Limb (tissue), 2 donors: ENCODE measurements at regions not wholly inside any gene's neighbourhood (a gene's known extent, or its start where the extent isn't known, plus 50 kb on each side); places are given as distances from the start of the nearest gene placed in this dataset.
A peak's percentile ranks its signal among the peaks of the same experiment; 100 is the strongest.

Experiments used
- DNase-seq, 2 donors: peaks; one replicate each; pipeline ENCODE4 v3.0.0-alpha.2; 2016; ENCODE audit errors: extremely low spot score in 2 of 2

- DNase-seq, result no peak
Observed at GRCh38 chr12:105839629-105840127, 299.1 kb downstream of the NUAK1 start.

GRCh38 chr12:105840384-105840783, 298.4 kb downstream of the NUAK1 start:
- DNase-seq, result no peak

- no peak for DNase-seq
Observed at GRCh38 chr12:105841840-105842239, 296.9 kb downstream of the NUAK1 start.

GRCh38 chr12:105843561-105843960, 295.2 kb downstream of the NUAK1 start:
- no peak for DNase-seq

- peak; percentile 47 to 63 for DNase-seq
Observed at GRCh38 chr12:105843986-105844760, 294.6 kb downstream of the NUAK1 start.

- no peak for DNase-seq
Observed at GRCh38 chr12:105846331-105846730, 292.4 kb downstream of the NUAK1 start.

DNA sequence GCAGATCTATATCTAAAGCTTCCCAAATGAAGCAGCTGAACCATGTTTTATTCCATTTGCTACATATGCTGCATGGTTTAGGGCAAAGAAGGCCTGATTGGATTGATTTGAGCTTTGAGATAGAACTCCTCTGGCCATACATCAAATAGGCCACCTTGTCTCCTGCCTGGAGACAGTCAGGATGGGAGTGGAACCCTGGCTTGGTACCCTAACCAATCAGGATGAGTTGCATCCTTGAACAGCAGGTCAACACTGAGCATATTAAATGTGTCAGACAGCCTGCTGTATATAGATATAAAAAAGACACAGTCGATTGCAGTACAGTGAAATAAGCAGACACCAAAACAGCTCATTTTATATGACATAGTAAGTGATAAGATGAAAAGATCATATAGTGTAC, 291.7 kb downstream of the NUAK1 start:
- DNase-seq, result no peak

GRCh38 chr12:105848286-105848685, 290.5 kb downstream of the NUAK1 start:
- no peak for DNase-seq

DNA sequence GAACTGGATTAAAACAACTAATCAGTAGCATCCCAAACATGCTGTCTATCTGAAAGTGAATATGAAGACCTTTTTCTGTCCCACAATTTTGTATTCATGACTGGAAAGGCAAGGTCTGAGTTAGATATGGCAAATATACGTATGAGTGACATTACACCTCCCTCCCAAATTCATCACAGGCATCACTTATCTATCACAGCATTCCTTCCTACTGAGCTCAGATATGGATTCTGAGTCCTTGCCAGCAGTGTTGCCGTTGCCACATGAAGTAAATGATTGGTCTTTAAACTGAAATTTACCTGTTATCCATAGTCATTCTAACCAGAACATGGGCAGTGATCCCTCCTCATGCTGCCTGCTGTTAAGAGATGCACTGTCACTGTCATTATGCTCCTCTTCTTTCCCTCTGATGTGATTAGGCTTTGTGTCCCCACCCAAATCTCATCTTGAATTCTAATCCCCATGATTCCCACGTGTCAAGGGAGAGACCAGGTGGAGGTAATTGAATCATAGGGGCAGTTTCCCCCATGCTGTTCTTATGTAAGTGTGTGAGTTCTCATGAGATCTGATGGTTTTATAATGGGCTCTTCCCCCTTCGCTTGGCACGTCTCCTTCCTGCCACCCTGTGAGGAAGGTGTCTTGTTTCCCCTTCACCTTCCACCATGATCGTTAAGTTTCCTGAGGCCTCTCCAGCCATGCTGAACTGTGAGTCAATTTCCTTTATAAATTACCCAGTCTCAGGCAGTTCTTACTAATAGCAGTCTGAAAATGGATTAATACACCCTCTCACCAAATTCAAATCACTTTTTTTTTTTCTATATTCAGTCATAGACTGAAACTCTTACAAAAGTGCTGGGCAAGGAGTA, 288.4 kb downstream of the NUAK1 start:
- no peak for DNase-seq

- no peak for DNase-seq
Observed at GRCh38 chr12:105852496-105852895, 286.3 kb downstream of the NUAK1 start.

- DNase-seq, result no peak
Observed at GRCh38 chr12:105852951-105853350, 285.8 kb downstream of the NUAK1 start.

DNA sequence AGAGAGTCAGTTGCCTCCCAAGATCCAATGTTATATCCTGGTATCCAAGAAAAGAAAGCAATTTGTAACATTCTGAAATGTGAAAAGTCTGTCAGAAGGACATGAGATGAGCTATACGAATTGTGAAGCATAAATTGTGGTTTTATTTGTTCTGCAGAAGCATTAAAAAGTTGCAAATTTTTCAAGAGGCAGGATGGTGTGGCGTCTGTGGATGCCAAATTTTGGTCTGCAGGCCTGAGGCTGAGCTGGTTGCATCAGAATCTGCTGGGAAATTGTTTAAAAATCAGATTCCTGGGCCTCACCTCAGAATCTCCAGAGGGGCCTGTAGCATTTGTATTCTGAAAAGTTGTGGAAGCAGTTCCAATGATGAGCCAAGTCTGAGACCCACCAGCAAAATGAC, 284.7 kb downstream of the NUAK1 start:
- no peak for DNase-seq

- DNase-seq, result no peak
Observed at GRCh38 chr12:105855361-105856047, 283.2 kb downstream of the NUAK1 start.

GRCh38 chr12:105856048-105856405, 282.7 kb downstream of the NUAK1 start:
- DNase-seq, result no peak

DNA sequence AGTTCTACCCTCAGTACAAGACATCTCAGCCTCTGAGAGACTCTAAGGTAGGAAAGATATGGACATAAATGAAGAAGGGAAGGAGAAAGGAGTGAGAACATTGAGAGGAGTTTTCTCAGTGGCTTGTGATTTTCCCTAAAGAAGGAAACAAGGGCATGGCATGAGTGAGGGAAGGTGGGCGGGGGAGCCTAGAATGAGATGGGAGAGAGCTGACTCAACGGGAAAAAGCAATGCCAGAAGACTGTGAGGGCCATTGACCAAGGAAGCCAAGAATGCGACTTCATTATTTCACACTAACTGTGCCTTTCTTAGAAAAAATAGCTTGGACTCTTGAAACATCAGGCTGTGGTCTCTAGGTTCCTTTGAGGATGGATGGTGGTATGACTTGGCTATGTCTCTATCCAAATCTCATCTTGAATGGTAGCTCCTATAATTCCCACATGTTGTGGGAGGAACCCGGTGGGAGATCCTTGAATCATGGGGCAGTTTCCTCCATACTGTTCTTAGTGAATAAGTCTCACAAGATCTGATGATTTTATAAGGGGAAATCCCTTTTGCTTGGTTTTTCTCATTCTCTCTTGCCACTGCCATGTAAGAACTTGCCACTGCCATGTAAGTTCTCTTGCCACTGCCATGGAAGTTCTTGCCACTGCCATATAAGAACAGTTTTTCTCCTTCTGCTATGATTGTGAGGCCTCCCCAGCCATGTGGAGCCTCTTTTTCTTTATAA, 279.6 kb downstream of the NUAK1 start:
- no peak for DNase-seq

DNA sequence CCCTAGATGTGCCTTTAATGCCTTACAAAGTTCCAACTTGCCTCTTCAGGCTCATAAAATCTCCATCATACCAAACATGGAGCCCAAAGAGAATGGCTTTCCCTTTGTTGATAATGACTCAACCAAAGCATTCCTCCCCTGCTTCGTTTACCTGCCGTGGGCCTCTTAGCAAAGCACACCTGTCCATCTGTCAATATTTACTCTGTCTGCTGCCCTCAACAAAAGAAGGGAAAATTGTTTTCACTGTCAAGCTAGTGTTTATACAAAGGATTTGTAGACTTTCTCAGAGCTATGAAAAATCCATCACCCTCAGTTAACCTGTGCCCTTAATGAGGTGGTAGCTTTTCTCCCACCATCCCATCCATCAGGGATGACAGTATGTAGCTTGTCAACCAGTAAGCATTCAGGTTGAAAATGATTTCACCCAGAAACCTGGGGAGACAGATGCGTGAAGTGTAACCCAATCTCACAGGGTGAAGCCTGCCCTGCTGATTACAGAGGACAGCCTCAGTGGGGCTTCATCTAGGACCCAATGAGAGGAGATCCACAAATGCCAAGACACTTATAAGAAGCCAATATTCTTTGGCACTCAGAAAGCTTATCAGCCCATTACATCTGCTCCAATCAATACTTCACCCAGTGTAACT, 278.1 kb downstream of the NUAK1 start:
- no peak for DNase-seq

DNA sequence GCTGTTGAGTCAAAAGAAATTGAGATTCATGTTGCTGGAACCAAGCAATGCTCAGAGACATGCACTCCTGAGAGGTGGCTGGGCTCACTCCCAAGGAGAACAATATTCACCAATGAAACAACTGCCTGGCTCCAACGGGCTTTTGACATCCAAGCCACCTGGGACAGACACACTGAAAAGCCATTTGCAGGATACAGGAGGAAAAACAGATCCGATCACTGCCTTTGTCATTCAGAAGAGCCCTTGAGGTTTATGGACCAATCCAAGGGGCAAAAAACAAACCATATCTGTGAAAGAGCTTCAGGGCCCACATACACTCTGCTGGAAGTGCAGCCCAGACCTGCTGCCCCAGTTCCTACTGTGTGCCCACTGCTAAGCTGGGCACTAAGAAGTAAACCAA, 277.5 kb downstream of the NUAK1 start:
- no peak for DNase-seq

GRCh38 chr12:105862163-105862821, 276.5 kb downstream of the NUAK1 start:
- DNase-seq, result no peak

- no peak for DNase-seq
Observed at GRCh38 chr12:105864316-105864715, 274.4 kb downstream of the NUAK1 start.

DNA sequence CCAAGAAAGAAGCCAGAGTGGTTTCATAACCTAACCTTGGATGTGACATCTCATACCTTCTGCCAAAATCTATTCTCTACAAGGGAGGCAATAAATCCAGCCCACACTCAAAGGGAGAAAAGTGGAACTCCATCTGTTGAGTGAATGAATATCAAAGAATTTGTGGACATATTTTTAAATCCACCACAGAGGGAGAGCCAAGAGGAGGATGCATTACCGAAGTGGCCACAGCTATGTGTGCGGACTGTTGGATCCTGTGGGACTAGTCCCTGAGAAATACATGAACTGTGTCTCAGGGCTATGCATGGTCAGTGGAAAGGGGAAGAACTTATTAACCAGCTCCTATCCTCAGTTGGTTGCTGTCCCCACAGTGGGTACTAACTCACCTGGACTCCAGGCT, 273.9 kb downstream of the NUAK1 start:
- DNase-seq, result no peak
